CD14-positive monocyte (primary cell): ENCODE measurements at regions not wholly inside any gene's neighbourhood (a gene's known extent, or its start where the extent isn't known, plus 50 kb on each side); places are given as distances from the start of the nearest gene placed in this dataset.

Source experiments
- DNase-seq, 3 donors: peaks; one replicate each; pipeline ENCODE4 v3.0.0-alpha.2; 2011 to 2022
- H2AFZ ChIP-seq: 2 replicates; pipeline ENCODE4 v1.6.0; 2012; ENCODE audit warnings: mild to moderate bottlenecking, low read depth, low read length, inconsistent platforms; ENCODE audit not compliant: insufficient read depth, poor library complexity, severe bottlenecking
- H3K27ac ChIP-seq, 2 donors: 1 replicate in 1 of 2; 2 replicates in 1 of 2; pipeline ENCODE4 v1.5.1; 2012 to 2013; ENCODE audit warnings: low read length in 2 of 2, control low read depth in 1 of 2, inconsistent platforms in 1 of 2, low read depth in 1 of 2, mild to moderate bottlenecking in 1 of 2
- H3K27me3 ChIP-seq, 2 donors: one replicate each; pipeline versions ENCODE4 v1.6.0 to v1.6.1; 2011 to 2013; ENCODE audit warnings: low read length in 2 of 2; ENCODE audit not compliant: control insufficient read depth in 2 of 2, insufficient read depth in 2 of 2
- H3K36me3 ChIP-seq, 2 donors: replicated peaks in 1 of 2; 1 replicate in 1 of 2; 2 replicates in 1 of 2; pipeline versions ENCODE4 v1.5.1 to v1.6.1; 2012 to 2013; ENCODE audit warnings: low read length in 2 of 2, control low read depth in 1 of 2, inconsistent platforms in 1 of 2, mild to moderate bottlenecking in 1 of 2; ENCODE audit not compliant: insufficient read depth in 2 of 2, control insufficient read depth in 1 of 2
- H3K4me1 ChIP-seq, 2 donors: 1 replicate in 1 of 2; 2 replicates in 1 of 2; pipeline versions ENCODE4 v1.5.1 to v1.6.1; 2012 to 2013; ENCODE audit warnings: low read length in 2 of 2, control low read depth in 1 of 2, inconsistent platforms in 1 of 2, mild to moderate bottlenecking in 1 of 2, moderate library complexity in 1 of 2; ENCODE audit not compliant: insufficient read depth in 2 of 2, control insufficient read depth in 1 of 2
- H3K4me2 ChIP-seq: replicated peaks from 2 replicates; pipeline ENCODE3; 2012; ENCODE audit warnings: low read length, moderate library complexity, mild to moderate bottlenecking; ENCODE audit not compliant: poor library complexity, severe bottlenecking; ENCODE audit errors: extremely low read depth
- H3K4me3 ChIP-seq, 3 experiments: fragments of 200-600 bp in 1 of 3; sonication (generic) in 1 of 3; replicated peaks in 1 of 3; 1 replicate in 2 of 3; 2 replicates in 1 of 3; pipeline ENCODE4 v1.5.1; 2011 to 2013; ENCODE audit warnings: low read length in 3 of 3, mild to moderate bottlenecking in 3 of 3, control low read depth in 2 of 3, low read depth in 2 of 3, inconsistent platforms in 1 of 3, moderate library complexity in 1 of 3
- H3K79me2 ChIP-seq: 2 replicates; pipeline ENCODE4 v1.6.0; 2012; ENCODE audit warnings: mild to moderate bottlenecking, control low read depth, inconsistent platforms, low read length, moderate library complexity; ENCODE audit not compliant: insufficient read depth
- H3K9ac ChIP-seq: 2 replicates; pipeline ENCODE4 v1.6.0; 2017; ENCODE audit warnings: low read length, mild to moderate bottlenecking; ENCODE audit not compliant: insufficient read depth, poor library complexity, severe bottlenecking
- H3K9me3 ChIP-seq, 2 donors: replicated peaks in 1 of 2; 1 replicate in 1 of 2; 2 replicates in 1 of 2; pipeline versions ENCODE4 v1.5.1 to v1.6.1; 2012 to 2013; ENCODE audit warnings: low read length in 2 of 2, control low read depth in 1 of 2; ENCODE audit not compliant: control insufficient read depth in 1 of 2, insufficient read depth in 1 of 2
- H4K20me1 ChIP-seq: 2 replicates; pipeline ENCODE4 v1.6.0; 2012; ENCODE audit warnings: mild to moderate bottlenecking, low read length, control low read depth, moderate library complexity; ENCODE audit not compliant: insufficient read depth
- H3K27ac Mint-ChIP-seq, 7 donors: one replicate each; pipeline ENCODE4 v1.8.0; 2020; ENCODE audit warnings: mild to moderate bottlenecking in 7 of 7, mixed read lengths in 7 of 7, moderate library complexity in 6 of 7, inconsistent platforms in 2 of 7
- H3K27me3 Mint-ChIP-seq, 3 donors: one replicate each; pipeline ENCODE4 v1.8.0; 2021 to 2022; ENCODE audit warnings: low read depth in 3 of 3, mild to moderate bottlenecking in 3 of 3, mixed read lengths in 3 of 3, moderate library complexity in 3 of 3, inconsistent platforms in 1 of 3
- H3K36me3 Mint-ChIP-seq, 2 donors: one replicate each; pipeline ENCODE4 v1.8.0; 2020; ENCODE audit warnings: mixed read lengths in 2 of 2, inconsistent platforms in 1 of 2, mild to moderate bottlenecking in 1 of 2
- H3K4me1 Mint-ChIP-seq: one replicate; pipeline ENCODE4 v1.8.0; 2020; ENCODE audit warnings: mild to moderate bottlenecking, mixed read lengths
- H3K4me3 Mint-ChIP-seq, 2 donors: one replicate each; pipeline ENCODE4 v1.8.0; 2020; ENCODE audit warnings: mild to moderate bottlenecking in 2 of 2, mixed read lengths in 2 of 2, moderate library complexity in 1 of 2
- H3K9me3 Mint-ChIP-seq, 7 donors: one replicate each; pipeline ENCODE4 v1.8.0; 2020 to 2022; ENCODE audit warnings: mixed read lengths in 7 of 7, mild to moderate bottlenecking in 6 of 7, moderate library complexity in 6 of 7, inconsistent platforms in 2 of 7
- CTCF ChIP-seq: fragments of 200-600 bp; IDR thresholded peaks from one replicate; pipeline ENCODE4 v1.8.0; 2022; ENCODE audit warnings: antibody characterized with exemption, mild to moderate bottlenecking
- WGBS: methylation state at CpG from one replicate; pipeline ENCODE4 v1.1.5; 2013; ENCODE audit warnings: missing lambda C conversion rate; ENCODE audit not compliant: insufficient coverage; 5-methylcytosine and 5-hydroxymethylcytosine counted together
- intact Hi-C, 2 donors: fragments of 100-400 bp; cut with micrococcal nuclease; formaldehyde crosslinking; loops; one replicate each; pipeline versions ENCODE4 v1.15.0 to v1.15.1; 2023

DNA sequence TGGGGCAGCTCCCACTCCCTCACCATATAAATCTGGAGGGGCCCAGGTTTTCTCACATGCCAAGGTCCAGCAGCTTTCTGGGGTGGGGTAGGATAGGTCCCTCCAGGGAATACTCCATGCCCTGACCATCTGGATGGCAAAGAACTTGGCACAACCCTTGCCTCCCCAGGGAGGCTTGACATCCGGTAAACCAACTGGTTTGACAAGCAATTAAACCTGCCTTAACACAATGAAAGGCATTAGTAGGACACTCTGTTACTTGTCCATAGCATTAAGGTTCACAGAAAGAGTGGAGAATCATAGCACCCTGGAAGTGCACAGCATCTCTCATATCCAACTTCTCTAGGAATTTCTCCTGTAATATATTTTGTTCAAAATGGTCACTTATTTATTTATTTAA lies 63.9 kb upstream of the MAF start:
- no peak for TF ChIP-seq CTCF
- no peak overlapping the region for H3K4me3 Mint-ChIP-seq
- peaks cover 0 to 6% (median 3%) of the 10 kb centered on the region in 3 donors for H3K27me3 Mint-ChIP-seq
- Histone ChIP-seq H3K79me2 (no peaks in the 10 kb centered on the region), H3K4me1 (no peaks in the 10 kb centered on the region), H3K4me3 (no peak overlapping the region), H3K9ac (no peak overlapping the region), H3K4me2 (no peak overlapping the region), H3K9me3 (no peaks in the 10 kb centered on the region), H3K27ac (no peak overlapping the region), H4K20me1 (no peaks in the 10 kb centered on the region), H2AFZ (no peak overlapping the region), H3K27me3 (no peaks in the 10 kb centered on the region), H3K36me3 (no peaks in the 10 kb centered on the region)
- H3K36me3 Mint-ChIP-seq, result no peaks in the 10 kb centered on the region
- no peak for DNase-seq
- no peak overlapping the region for H3K27ac Mint-ChIP-seq
- 90% methylated on average over 1 of the region's 1 CpG for WGBS
- intact Hi-C loops, result no loop called here
- no peaks in the 10 kb centered on the region for H3K4me1 Mint-ChIP-seq
- peaks cover 2 to 5% (median 4%) of the 10 kb centered on the region in 7 donors for H3K9me3 Mint-ChIP-seq

GRCh38 chr16:79662669-79663313 lies 62.3 kb upstream of the MAF start:
- Histone ChIP-seq H3K27me3 (no peaks in the 10 kb centered on the region), H3K4me1 (no peaks in the 10 kb centered on the region), H3K4me2 (no peak overlapping the region), H4K20me1 (no peaks in the 10 kb centered on the region), H2AFZ (no peak overlapping the region), H3K9ac (no peak overlapping the region), H3K9me3 (no peaks in the 10 kb centered on the region), H3K27ac (no peak overlapping the region), H3K4me3 (no peak overlapping the region), H3K79me2 (no peaks in the 10 kb centered on the region), H3K36me3 (no peaks in the 10 kb centered on the region)
- peaks cover 0 to 6% (median 3%) of the 10 kb centered on the region in 3 donors for H3K27me3 Mint-ChIP-seq
- H3K36me3 Mint-ChIP-seq, result no peaks in the 10 kb centered on the region
- no peak overlapping the region for H3K27ac Mint-ChIP-seq
- no peak overlapping the region for H3K4me3 Mint-ChIP-seq
- 89% methylated on average over 3 of the region's 5 CpGs for WGBS
- no peak for TF ChIP-seq CTCF
- intact Hi-C loops, result no loop called here
- H3K9me3 Mint-ChIP-seq, result peaks cover 2 to 7% (median 5%) of the 10 kb centered on the region in 7 donors
- DNase-seq, result no peak
- H3K4me1 Mint-ChIP-seq, result no peaks in the 10 kb centered on the region
